ENCODE measurements at regions not wholly inside any gene's neighbourhood (a gene's known extent, or its start where the extent isn't known, plus 50 kb on each side); places are given as distances from the start of the nearest gene placed in this dataset.

DNA sequence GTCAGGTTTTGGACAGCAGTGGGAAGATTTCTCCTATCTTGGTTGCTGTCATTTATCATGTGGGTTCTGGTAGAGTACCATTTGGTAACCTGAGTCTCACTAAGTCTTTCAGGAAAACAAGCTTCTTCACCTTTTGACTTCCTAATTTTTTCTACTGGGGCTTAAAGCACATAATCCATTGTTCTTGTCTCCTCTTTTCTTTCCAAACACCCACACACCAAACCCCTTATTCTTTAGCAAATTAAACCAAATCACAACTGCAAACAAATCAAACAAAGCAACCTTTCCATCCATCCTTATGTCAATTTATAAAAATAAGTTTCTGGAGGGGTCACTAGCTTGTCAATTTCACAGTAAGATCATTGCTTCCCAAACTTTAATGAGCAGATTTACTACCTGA lies 84.1 kb downstream of the ATP23 start:
- H3K9me2 ChIP-seq (ENCODE audit: low read depth, low read length) = no peaks in the 10 kb centered on the region

DNA sequence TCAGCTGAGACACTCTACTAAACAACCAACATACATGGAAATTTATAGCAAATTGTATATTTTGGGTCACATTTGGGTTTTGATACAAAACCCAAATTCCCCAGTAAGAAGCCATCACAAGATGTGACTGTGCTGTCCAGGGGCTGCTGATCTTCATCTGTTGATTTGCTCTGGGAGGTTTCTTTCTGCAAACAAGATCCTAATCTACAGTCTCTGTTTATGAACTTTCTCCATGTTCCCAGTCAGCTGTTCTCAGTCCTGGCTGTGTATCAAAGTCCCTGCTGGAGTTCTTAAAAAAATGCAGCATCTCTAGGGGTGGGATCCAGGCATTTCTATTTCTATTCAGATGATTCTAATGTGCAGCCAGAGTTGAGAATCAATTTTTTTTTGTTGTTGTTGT lies 85.1 kb downstream of the ATP23 start:
- Histone ChIP-seq H3K4me3 (ENCODE audit: low read depth, low read length, poor library complexity, severe bottlenecking) (no peak overlapping the region), H3K4me2 (ENCODE audit: low read length) (no peak overlapping the region), H3K79me2 (ENCODE audit: insufficient read depth, low read length) (no peaks in the 10 kb centered on the region), H3K27me3 (ENCODE audit: insufficient read depth, low read length) (no peaks in the 10 kb centered on the region), H3K9me2 (ENCODE audit: low read depth, low read length) (no peaks in the 10 kb centered on the region), H3K4me1 (ENCODE audit: insufficient read depth, low read length, severe bottlenecking) (no peaks in the 10 kb centered on the region), H3K9ac (ENCODE audit: low read length) (no peak overlapping the region), H3K9me3 (ENCODE audit: low read length) (no peaks in the 10 kb centered on the region), H3K27ac (ENCODE audit: low read depth, low read length, poor library complexity, severe bottlenecking) (no peak overlapping the region), H3K36me3 (ENCODE audit: insufficient read depth, low read length) (no peaks in the 10 kb centered on the region), H3F3A (ENCODE audit: insufficient read depth, low read length) (no peaks in the 10 kb centered on the region), H4K20me1 (ENCODE audit: insufficient read depth, low read length) (no peaks in the 10 kb centered on the region), H2AFZ (ENCODE audit: low read length) (no peak overlapping the region)
- TF ChIP-seq, protein P1, sequence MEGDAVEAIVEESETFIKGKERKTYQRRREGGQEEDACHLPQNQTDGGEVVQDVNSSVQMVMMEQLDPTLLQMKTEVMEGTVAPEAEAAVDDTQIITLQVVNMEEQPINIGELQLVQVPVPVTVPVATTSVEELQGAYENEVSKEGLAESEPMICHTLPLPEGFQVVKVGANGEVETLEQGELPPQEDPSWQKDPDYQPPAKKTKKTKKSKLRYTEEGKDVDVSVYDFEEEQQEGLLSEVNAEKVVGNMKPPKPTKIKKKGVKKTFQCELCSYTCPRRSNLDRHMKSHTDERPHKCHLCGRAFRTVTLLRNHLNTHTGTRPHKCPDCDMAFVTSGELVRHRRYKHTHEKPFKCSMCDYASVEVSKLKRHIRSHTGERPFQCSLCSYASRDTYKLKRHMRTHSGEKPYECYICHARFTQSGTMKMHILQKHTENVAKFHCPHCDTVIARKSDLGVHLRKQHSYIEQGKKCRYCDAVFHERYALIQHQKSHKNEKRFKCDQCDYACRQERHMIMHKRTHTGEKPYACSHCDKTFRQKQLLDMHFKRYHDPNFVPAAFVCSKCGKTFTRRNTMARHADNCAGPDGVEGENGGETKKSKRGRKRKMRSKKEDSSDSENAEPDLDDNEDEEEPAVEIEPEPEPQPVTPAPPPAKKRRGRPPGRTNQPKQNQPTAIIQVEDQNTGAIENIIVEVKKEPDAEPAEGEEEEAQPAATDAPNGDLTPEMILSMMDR (IDR thresholded peaks at IDR 0.05; ENCODE audit: low read length) = no peak
- no peak for TF ChIP-seq EZH2 (IDR thresholded peaks at IDR 0.05; ENCODE audit: borderline replicate concordance, low read length)

More for the DNA sequence above, 84.1 kb downstream of the ATP23 start:
- Histone ChIP-seq H4K20me1 (ENCODE audit: insufficient read depth, low read length) (no peaks in the 10 kb centered on the region), H3K4me3 (ENCODE audit: low read depth, low read length, poor library complexity, severe bottlenecking) (no peak overlapping the region), H3K36me3 (ENCODE audit: insufficient read depth, low read length) (no peaks in the 10 kb centered on the region), H3K9ac (ENCODE audit: low read length) (no peak overlapping the region), H3F3A (ENCODE audit: insufficient read depth, low read length) (no peaks in the 10 kb centered on the region), H3K27ac (ENCODE audit: low read depth, low read length, poor library complexity, severe bottlenecking) (no peak overlapping the region), H3K9me3 (ENCODE audit: low read length) (no peaks in the 10 kb centered on the region), H3K27me3 (ENCODE audit: insufficient read depth, low read length) (no peaks in the 10 kb centered on the region), H2AFZ (ENCODE audit: low read length) (no peak overlapping the region), H3K79me2 (ENCODE audit: insufficient read depth, low read length) (no peaks in the 10 kb centered on the region), H3K4me2 (ENCODE audit: low read length) (no peak overlapping the region), H3K4me1 (ENCODE audit: insufficient read depth, low read length, severe bottlenecking) (no peaks in the 10 kb centered on the region)
- TF ChIP-seq EZH2 (IDR thresholded peaks at IDR 0.05; ENCODE audit: borderline replicate concordance, low read length) = no peak
- TF ChIP-seq, protein P1 (IDR thresholded peaks at IDR 0.05; ENCODE audit: low read length) = no peak

DNA sequence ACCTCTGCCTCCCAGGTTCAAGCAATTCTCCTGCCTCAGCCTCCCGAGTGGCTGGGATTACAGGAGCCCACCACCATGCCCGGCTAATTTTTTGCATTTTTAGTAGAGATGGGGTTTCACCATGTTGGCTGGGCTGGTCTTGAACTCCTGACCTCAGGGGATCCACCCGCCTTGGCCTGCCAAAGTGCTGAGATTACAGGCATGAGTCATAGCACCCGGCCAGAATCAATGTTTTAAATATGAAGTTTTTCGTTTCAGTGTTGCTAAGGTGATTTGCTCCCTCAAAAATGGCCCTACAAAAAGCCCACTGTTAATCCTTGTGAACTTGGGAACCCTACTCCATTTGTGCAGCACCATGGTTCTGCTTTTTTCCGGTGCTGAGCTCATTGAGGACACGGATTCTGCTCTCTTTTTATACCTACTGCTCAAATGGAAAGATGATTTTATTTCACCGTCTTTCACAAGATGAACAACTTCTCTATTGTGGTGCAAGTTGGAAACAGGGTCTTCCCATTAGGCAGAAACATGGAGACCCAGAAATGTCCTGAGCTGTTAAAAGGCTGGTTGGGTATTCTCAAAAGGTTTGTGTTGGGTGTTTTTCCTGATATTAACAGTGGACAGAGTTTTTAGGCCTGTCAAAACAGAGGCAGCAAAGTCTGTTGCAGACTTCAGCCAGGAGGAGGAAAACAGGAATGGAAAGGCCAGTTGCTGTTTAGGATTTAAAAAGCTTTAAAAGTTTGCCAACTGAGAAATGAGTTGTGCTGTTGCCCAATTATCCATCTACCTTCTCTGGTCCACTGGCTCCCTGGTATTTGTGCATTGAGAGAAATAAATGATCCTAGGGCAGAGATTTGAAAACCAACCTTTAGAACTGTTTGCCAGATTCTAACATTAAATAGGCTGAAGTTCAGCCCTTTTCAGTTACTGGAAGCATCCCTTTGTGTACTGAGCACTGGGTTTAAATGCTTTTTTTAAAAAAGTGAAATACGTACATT lies 85.8 kb downstream of the ATP23 start:
- TF ChIP-seq EZH2 (IDR thresholded peaks at IDR 0.05; ENCODE audit: borderline replicate concordance, low read length) = no peak
- TF ChIP-seq, protein P1 (IDR thresholded peaks at IDR 0.05; ENCODE audit: low read length) = no peak
- no peak overlapping the region for H3K4me2 ChIP-seq (ENCODE audit: low read length)
- no peaks in the 10 kb centered on the region; the same call in 1 of the 2 replicates for H3K27me3 ChIP-seq (ENCODE audit: insufficient read depth, low read length)
- H3K9me2 ChIP-seq (ENCODE audit: low read depth, low read length) = no peaks in the 10 kb centered on the region
- H3K27ac ChIP-seq (ENCODE audit: low read depth, low read length, poor library complexity, severe bottlenecking) = no peak overlapping the region
- H3K9me3 ChIP-seq (ENCODE audit: low read length) = no peaks in the 10 kb centered on the region
- no peaks in the 10 kb centered on the region for H3K4me1 ChIP-seq (ENCODE audit: insufficient read depth, low read length, severe bottlenecking)
- H2AFZ ChIP-seq (ENCODE audit: low read length) = no peak overlapping the region
- no peaks in the 10 kb centered on the region for H3F3A ChIP-seq (ENCODE audit: insufficient read depth, low read length)
- no peak overlapping the region for H3K4me3 ChIP-seq (ENCODE audit: low read depth, low read length, poor library complexity, severe bottlenecking)
- H3K36me3 ChIP-seq (ENCODE audit: insufficient read depth, low read length) = no peaks in the 10 kb centered on the region
- H3K9ac ChIP-seq (ENCODE audit: low read length) = no peak overlapping the region
- no peaks in the 10 kb centered on the region for H3K79me2 ChIP-seq (ENCODE audit: insufficient read depth, low read length)
- no peaks in the 10 kb centered on the region for H4K20me1 ChIP-seq (ENCODE audit: insufficient read depth, low read length)
